ENCODE measurements at regions not wholly inside any gene's neighbourhood (a gene's known extent, or its start where the extent isn't known, plus 50 kb on each side); places are given as distances from the start of the nearest gene placed in this dataset.
"Not testable (repeated sequence)": the region's sequence is repeated elsewhere in the genome, so short reads cannot be mapped to it uniquely, and the experiment has no call there.

- Histone ChIP-seq H3K27me3 (ENCODE audit: control insufficient read depth in 2 of 2, insufficient read depth in 1 of 2, low read length in 1 of 2) (no peaks in the 10 kb centered on the region), H3K27ac (ENCODE audit: low read depth in 1 of 2, low read length in 1 of 2) (no peak overlapping the region), H3K36me3 (ENCODE audit: control insufficient read depth in 2 of 2, insufficient read depth in 2 of 2, low read length in 1 of 2) (no peaks in the 10 kb centered on the region), H3K4me1 (ENCODE audit: control insufficient read depth in 2 of 2, insufficient read depth in 2 of 2, low read length in 2 of 2) (no peaks in the 10 kb centered on the region), H3K9me3 (ENCODE audit: control insufficient read depth in 2 of 2, insufficient read depth in 1 of 2, low read length in 1 of 2) (no peaks in the 10 kb centered on the region), H3K4me3 (ENCODE audit: low read length in 2 of 2) (no peak overlapping the region)
- DNase-seq (ENCODE audit: low read depth in 6 of 9, low spot score in 9 of 9) = no peak
- 99% methylated on average over 7 of the region's 7 CpGs for WGBS
Measured at GRCh38 chr13:44643256-44643655, 67.1 kb upstream of the TSC22D1 start.

DNA sequence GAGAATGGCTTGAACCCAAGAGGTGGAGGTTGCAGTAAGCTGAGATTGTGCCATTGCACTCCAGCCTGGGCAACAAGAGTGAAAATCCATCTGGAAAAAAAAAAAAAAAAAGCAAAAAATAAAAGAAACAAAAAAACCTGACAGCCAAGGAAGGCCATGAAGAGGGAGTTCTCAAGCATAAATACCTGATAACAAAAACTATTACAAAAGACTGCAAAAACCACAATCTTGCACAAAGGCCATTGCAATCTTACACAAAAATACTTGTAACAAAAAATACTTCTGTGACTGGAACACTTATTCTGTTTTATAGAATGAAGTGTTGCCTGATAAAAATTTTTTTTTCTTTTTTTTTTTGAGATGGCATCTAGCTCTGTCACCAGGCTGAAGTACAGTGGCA lies 61.5 kb upstream of the TSC22D1 start:
- H3K27ac ChIP-seq (ENCODE audit: low read depth in 1 of 2, low read length in 1 of 2) = no peak overlapping the region
- no peaks in the 10 kb centered on the region for H3K27me3 ChIP-seq (ENCODE audit: control insufficient read depth in 2 of 2, insufficient read depth in 1 of 2, low read length in 1 of 2)
- DNase-seq (ENCODE audit: low read depth in 6 of 9, low spot score in 9 of 9) = no peak
- H3K36me3 ChIP-seq (ENCODE audit: control insufficient read depth in 2 of 2, insufficient read depth in 2 of 2, low read length in 1 of 2) = no peaks in the 10 kb centered on the region
- H3K4me1 ChIP-seq (ENCODE audit: control insufficient read depth in 2 of 2, insufficient read depth in 2 of 2, low read length in 2 of 2) = no peaks in the 10 kb centered on the region
- H3K9me3 ChIP-seq (ENCODE audit: control insufficient read depth in 2 of 2, insufficient read depth in 1 of 2, low read length in 1 of 2) = no peaks in the 10 kb centered on the region
- H3K4me3 ChIP-seq (ENCODE audit: low read length in 2 of 2) = no peak overlapping the region

DNA sequence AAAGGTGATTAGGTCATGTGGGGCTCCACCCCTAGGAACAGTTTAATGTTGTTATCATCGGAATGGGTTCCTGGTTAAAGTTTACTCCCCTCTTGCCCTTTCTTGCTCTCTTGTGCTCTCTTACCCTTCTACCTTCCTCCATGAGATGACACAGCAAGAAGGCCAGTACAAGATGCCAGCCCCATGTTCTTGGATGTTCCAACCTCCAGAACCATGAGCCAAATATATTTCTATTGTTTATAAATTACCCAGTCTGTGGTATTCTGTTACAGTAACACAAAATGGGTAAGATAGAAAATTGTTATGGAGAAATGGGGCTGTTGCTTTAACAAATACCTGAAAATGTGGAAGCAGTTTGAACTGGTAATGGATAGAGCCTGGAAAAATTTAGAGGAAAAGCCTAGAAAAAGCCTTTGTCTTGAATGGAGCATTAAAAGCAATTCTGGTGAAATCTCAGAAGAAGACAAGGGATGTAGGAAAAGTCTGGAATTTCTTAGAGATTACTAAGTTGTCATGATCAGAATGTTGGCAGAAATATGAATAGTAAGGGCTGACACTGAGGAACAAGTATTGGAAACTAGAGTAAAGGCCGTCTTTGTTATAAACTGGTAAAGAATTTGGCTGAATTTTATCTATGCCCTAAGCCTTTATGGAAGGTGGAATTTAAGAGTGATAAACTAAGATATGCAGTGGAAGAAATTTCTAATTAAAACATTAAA lies 53.5 kb upstream of the TSC22D1 start:
- 95% methylated on average over 2 of the region's 2 CpGs for WGBS
- Histone ChIP-seq H3K27ac (ENCODE audit: low read depth in 1 of 2, low read length in 1 of 2) (no peak overlapping the region), H3K9me3 (ENCODE audit: control insufficient read depth in 2 of 2, insufficient read depth in 1 of 2, low read length in 1 of 2) (no peaks in the 10 kb centered on the region), H3K36me3 (ENCODE audit: control insufficient read depth in 2 of 2, insufficient read depth in 2 of 2, low read length in 1 of 2) (no peaks in the 10 kb centered on the region), H3K27me3 (ENCODE audit: control insufficient read depth in 2 of 2, insufficient read depth in 1 of 2, low read length in 1 of 2) (no peaks in the 10 kb centered on the region), H3K4me3 (ENCODE audit: low read length in 2 of 2) (no peak overlapping the region), H3K4me1 (ENCODE audit: control insufficient read depth in 2 of 2, insufficient read depth in 2 of 2, low read length in 2 of 2) (no peaks in the 10 kb centered on the region)
- no peak for DNase-seq (ENCODE audit: low read depth in 6 of 9, low spot score in 9 of 9)

DNA sequence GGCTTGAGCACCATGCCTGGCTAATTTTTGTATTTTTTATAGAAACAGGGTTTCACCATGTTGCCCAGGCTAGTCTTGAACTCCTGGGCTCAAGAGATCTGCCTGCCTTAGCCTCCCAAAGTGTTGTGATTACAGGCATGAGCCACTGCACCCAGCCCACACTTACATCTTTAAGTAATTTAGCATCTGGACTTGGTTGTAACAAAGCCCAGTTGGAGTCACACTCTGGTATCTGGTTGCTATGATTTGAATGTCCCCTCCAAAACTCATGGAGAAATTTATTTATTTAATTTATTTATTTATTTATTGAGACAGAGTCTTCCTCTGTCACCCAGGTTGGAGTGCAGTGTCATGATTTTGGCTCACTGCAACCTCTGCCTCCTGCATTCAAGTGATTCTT lies 52.7 kb upstream of the TSC22D1 start:
- H3K27me3 ChIP-seq (ENCODE audit: control insufficient read depth in 2 of 2, insufficient read depth in 1 of 2, low read length in 1 of 2); DNase-seq (ENCODE audit: low read depth in 6 of 9, low spot score in 9 of 9); H3K36me3 ChIP-seq (ENCODE audit: control insufficient read depth in 2 of 2, insufficient read depth in 2 of 2, low read length in 1 of 2); H3K9me3 ChIP-seq (ENCODE audit: control insufficient read depth in 2 of 2, insufficient read depth in 1 of 2, low read length in 1 of 2); H3K4me3 ChIP-seq (ENCODE audit: low read length in 2 of 2); H3K27ac ChIP-seq (ENCODE audit: low read depth in 1 of 2, low read length in 1 of 2); H3K4me1 ChIP-seq (ENCODE audit: control insufficient read depth in 2 of 2, insufficient read depth in 2 of 2, low read length in 2 of 2): not testable (repeated sequence)

- no peak overlapping the region for H3K27ac ChIP-seq (ENCODE audit: low read depth in 1 of 2, low read length in 1 of 2)
- H3K9me3 ChIP-seq (ENCODE audit: control insufficient read depth in 2 of 2, insufficient read depth in 1 of 2, low read length in 1 of 2) = no peaks in the 10 kb centered on the region
- H3K4me3 ChIP-seq (ENCODE audit: low read length in 2 of 2) = no peak overlapping the region
- H3K36me3 ChIP-seq (ENCODE audit: control insufficient read depth in 2 of 2, insufficient read depth in 2 of 2, low read length in 1 of 2) = no peaks in the 10 kb centered on the region
- 97% methylated on average over 2 of the region's 2 CpGs for WGBS
- no peaks in the 10 kb centered on the region for H3K27me3 ChIP-seq (ENCODE audit: control insufficient read depth in 2 of 2, insufficient read depth in 1 of 2, low read length in 1 of 2)
- H3K4me1 ChIP-seq (ENCODE audit: control insufficient read depth in 2 of 2, insufficient read depth in 2 of 2, low read length in 2 of 2) = no peaks in the 10 kb centered on the region
- no peak for DNase-seq (ENCODE audit: low read depth in 6 of 9, low spot score in 9 of 9)
Measured at GRCh38 chr13:44627441-44627840, 51.3 kb upstream of the TSC22D1 start.

DNA sequence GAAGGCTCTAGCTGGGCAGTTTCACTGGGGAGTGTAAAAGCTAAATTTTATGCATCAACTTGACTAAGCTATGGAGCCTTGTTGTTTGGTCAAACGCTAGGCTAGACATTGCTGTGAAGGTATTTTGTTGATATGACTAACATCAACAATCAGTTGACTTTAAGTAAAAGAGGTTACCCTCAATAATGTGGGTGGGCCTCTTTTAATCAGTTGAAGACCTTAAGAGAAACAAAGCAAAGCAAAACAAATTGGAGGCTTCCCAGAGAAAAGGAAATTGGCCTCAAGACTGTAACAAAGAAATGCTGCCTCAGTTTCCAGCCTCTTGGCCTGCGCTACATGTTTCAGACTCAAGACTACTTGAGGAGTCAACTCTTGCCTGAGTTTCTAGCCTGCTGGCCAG lies 50.0 kb upstream of the TSC22D1 start:
- no peak for DNase-seq (ENCODE audit: low read depth in 6 of 9, low spot score in 9 of 9)

More for the DNA sequence above, 50.0 kb upstream of the TSC22D1 start:
- H3K27ac ChIP-seq (ENCODE audit: low read depth in 1 of 2, low read length in 1 of 2) = no peak overlapping the region
- WGBS = over 99% methylated on average over 2 of the region's 2 CpGs
- H3K4me3 ChIP-seq (ENCODE audit: low read length in 2 of 2) = no peak overlapping the region
- no peaks in the 10 kb centered on the region for H3K4me1 ChIP-seq (ENCODE audit: control insufficient read depth in 2 of 2, insufficient read depth in 2 of 2, low read length in 2 of 2)
- no peaks in the 10 kb centered on the region for H3K9me3 ChIP-seq (ENCODE audit: control insufficient read depth in 2 of 2, insufficient read depth in 1 of 2, low read length in 1 of 2)
- no peaks in the 10 kb centered on the region for H3K36me3 ChIP-seq (ENCODE audit: control insufficient read depth in 2 of 2, insufficient read depth in 2 of 2, low read length in 1 of 2)
- H3K27me3 ChIP-seq (ENCODE audit: control insufficient read depth in 2 of 2, insufficient read depth in 1 of 2, low read length in 1 of 2) = no peaks in the 10 kb centered on the region
